NT2/D1 (cell line): ENCODE measurements at regions not wholly inside any gene's neighbourhood (a gene's known extent, or its start where the extent isn't known, plus 50 kb on each side); places are given as distances from the start of the nearest gene placed in this dataset.

ENCODE experiments used
- SUZ12 ChIP-seq: IDR thresholded peaks from 2 replicates; pipeline ENCODE4 v1.6.1; 2011; ENCODE audit not compliant: insufficient read length, insufficient read depth; ENCODE audit errors: extremely low read depth
- YY1 ChIP-seq: IDR thresholded peaks from 2 replicates; pipeline ENCODE4 v1.6.1; 2011; ENCODE audit not compliant: insufficient read length, insufficient read depth
- ZNF274 ChIP-seq: IDR thresholded peaks from 2 replicates; pipeline ENCODE4 v1.6.1; 2011; ENCODE audit warnings: mild to moderate bottlenecking, low read depth, low read length

- TF ChIP-seq SUZ12, result no peak
- no peak for TF ChIP-seq YY1
- TF ChIP-seq ZNF274, result no peak
These were observed 289.1 kb upstream of the ISX start for GRCh38 chr22:34776817-34777216.
